Neural progenitor cell (in vitro differentiated cells): ENCODE measurements at regions not wholly inside any gene's neighbourhood (a gene's known extent, or its start where the extent isn't known, plus 50 kb on each side); places are given as distances from the start of the nearest gene placed in this dataset.

Experiments used
- EZH2 ChIP-seq: fragments of 200-600 bp; sonication (generic); IDR thresholded peaks from 2 replicates; pipeline ENCODE4 v1.6.1; 2017; ENCODE audit warnings: antibody characterized with exemption, mild to moderate bottlenecking, moderate library complexity
- EZH2phosphoT487 ChIP-seq: fragments of 200-600 bp; sonication (generic); IDR thresholded peaks from 2 replicates; pipeline ENCODE4 v1.6.1; 2017; ENCODE audit warnings: antibody characterized with exemption
- TF ChIP-seq, protein P1 (sequence below): fragments of 200-600 bp; sonication (generic); IDR thresholded peaks from 2 replicates; pipeline ENCODE4 v1.5.1; 2017; ENCODE audit warnings: antibody characterized with exemption, mild to moderate bottlenecking

DNA sequence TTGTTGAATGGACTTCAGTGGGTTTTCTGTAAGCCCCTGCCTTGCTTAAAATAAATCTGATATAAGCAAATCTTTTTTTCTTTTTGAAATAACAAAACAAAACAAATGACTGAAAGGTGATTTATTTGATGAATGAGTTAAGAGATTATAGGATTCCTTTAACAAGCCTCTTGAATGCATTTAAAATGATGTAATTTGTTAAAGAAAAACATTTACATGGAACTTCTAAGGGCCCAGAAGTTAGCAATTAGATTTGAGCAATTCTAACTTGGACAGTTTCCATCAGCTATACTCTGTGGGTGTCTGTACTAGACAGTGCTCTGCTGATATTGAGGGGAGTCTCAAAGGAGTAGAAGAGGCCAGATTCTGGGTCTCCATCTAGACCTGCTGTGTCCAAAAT, 143.5 kb upstream of the RAG2 start:
- TF ChIP-seq, protein P1, sequence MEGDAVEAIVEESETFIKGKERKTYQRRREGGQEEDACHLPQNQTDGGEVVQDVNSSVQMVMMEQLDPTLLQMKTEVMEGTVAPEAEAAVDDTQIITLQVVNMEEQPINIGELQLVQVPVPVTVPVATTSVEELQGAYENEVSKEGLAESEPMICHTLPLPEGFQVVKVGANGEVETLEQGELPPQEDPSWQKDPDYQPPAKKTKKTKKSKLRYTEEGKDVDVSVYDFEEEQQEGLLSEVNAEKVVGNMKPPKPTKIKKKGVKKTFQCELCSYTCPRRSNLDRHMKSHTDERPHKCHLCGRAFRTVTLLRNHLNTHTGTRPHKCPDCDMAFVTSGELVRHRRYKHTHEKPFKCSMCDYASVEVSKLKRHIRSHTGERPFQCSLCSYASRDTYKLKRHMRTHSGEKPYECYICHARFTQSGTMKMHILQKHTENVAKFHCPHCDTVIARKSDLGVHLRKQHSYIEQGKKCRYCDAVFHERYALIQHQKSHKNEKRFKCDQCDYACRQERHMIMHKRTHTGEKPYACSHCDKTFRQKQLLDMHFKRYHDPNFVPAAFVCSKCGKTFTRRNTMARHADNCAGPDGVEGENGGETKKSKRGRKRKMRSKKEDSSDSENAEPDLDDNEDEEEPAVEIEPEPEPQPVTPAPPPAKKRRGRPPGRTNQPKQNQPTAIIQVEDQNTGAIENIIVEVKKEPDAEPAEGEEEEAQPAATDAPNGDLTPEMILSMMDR: no peak
- TF ChIP-seq EZH2 (no peak), EZH2phosphoT487 (no peak)
